ENCODE measurements at regions not wholly inside any gene's neighbourhood (a gene's known extent, or its start where the extent isn't known, plus 50 kb on each side); places are given as distances from the start of the nearest gene placed in this dataset.

GRCh38 chr5:57832875-57833274 is 350.3 kb upstream of the ACTBL2 start:
- TF ChIP-seq EZH2 (IDR thresholded peaks at IDR 0.05; ENCODE audit: low read length) (no peak), CTCF (optimal IDR thresholded peaks at IDR 0.05 in 1 of 3, IDR thresholded peaks at IDR 0.05 in 1 of 3, conservative IDR thresholded peaks at IDR 0.05 in 1 of 3; ENCODE audit: extremely low read depth in 1 of 3, insufficient read depth in 2 of 3, low read length in 3 of 3) (no peak)
